HS-5 (cell line): ENCODE measurements at regions not wholly inside any gene's neighbourhood (a gene's known extent, or its start where the extent isn't known, plus 50 kb on each side); places are given as distances from the start of the nearest gene placed in this dataset.
"Not testable (repeated sequence)": the region's sequence is repeated elsewhere in the genome, so short reads cannot be mapped to it uniquely, and the experiment has no call there.

Experiments
- DNase-seq: peaks from one replicate; pipeline ENCODE4 v3.0.0-alpha.2; 2012; ENCODE audit warnings: low read depth

- DNase-seq = no peak
Observed at GRCh38 chr5:155508673-155509072, 495.1 kb downstream of the KIF4B start.

- no peak for DNase-seq
Observed at GRCh38 chr5:155512329-155512728, 498.8 kb downstream of the KIF4B start.

DNA sequence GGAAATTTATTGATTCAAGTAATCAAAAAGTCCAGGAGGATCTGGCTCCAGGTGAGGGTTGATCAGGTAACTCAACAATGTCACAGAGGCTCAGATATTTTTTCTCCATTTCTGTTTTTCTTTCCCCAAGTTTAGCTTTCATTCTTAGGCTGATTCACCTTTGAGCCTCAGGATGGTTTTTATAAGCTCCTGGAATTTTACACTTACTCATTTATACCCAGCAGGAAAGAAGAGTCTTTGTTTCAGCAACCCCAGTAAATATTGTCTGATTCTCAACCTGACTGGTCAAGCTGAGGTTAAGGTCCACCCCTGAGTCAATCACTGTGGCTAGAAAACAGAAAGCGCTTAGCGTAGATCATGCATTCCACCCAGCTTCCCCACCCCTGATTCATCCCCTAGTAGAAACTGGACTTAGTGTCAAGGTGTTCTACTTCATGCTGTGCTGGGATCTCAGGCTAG lies 500.6 kb downstream of the KIF4B start:
- no peak for DNase-seq

GRCh38 chr5:155522540-155522939 lies 509.0 kb downstream of the KIF4B start:
- no peak for DNase-seq

- DNase-seq = no peak
Observed at GRCh38 chr5:155529362-155529761, 515.8 kb downstream of the KIF4B start.

DNA sequence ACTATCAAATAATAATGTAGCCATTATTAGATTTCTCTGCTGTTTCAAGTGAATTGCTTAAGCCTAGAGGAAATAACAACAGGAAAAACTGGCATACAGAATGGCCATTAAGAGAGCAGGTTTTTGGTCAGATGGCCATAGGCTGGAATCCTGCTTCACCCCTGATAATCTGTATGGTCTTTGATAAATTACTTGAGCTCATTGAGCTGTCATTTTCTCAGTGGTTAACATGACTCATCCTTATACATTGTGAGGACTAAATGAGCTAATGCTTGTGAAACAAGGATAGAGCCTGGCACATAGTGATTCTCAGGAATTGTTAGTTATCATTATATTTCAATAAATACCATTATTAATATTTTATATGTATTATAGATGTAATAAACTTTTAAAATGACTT lies 516.5 kb downstream of the KIF4B start:
- no peak for DNase-seq

- no peak for DNase-seq
Observed at GRCh38 chr5:155532621-155533311, 519.2 kb downstream of the KIF4B start.

- DNase-seq = no peak
Observed at GRCh38 chr5:155540000-155540595, 526.5 kb downstream of the KIF4B start.

DNA sequence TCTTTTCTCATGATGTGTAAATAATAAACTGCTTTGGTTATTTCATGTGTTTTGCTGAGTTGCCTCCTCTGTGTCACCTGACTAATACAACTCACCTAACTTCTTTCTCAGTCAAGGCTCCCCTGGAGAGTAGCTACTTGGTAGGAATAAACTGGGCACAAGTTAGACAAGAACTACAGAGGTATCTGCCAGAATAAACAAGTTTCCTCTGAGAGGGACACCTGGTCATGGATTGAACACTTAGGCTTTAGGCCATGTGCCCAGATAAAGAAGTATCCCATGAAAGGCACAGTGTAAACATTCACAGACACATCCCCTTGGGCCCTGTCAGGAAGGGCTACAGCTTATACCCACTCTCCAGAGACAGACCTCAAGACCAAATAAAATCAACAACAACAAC lies 532.5 kb downstream of the KIF4B start:
- no peak for DNase-seq

DNA sequence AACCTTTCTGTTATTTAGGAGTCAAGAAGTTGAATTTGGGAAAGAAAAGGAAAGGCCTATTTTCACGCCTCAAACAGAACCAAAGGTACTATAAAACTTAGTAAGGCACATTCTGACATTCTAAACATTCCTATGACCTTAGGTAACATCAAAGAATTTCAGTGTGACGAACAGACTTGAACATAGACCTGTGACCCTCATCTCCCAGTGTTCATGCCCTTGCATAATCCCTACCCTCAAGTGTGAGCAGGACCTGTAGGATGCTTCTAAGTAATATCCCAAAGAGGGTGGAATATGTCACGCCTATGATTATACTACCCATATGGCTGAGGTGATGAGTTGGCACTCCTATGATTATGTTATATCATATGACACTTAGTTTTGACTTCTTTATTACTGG lies 540.9 kb downstream of the KIF4B start:
- no peak for DNase-seq

DNA sequence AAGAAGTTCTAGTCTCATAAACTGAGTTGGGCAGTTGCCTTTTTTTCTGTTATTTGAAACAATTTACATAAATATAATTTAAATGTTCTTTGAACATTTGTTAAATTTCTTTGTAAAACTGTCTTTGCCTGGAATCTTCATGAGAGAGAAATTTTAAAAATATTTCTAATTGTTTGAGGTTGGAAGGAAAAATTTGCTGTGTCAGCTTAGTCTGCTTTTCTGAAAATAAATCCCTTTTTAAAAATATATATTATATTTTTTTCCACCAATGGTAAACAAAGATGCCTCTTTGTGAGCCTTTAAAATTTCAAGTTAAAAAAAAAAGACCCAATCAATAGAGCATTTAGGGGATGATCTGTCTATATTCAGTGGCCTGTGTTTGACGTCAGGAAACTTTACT lies 542.7 kb downstream of the KIF4B start:
- no peak for DNase-seq

GRCh38 chr5:155556700-155557099 lies 543.1 kb downstream of the KIF4B start:
- DNase-seq = no peak

DNA sequence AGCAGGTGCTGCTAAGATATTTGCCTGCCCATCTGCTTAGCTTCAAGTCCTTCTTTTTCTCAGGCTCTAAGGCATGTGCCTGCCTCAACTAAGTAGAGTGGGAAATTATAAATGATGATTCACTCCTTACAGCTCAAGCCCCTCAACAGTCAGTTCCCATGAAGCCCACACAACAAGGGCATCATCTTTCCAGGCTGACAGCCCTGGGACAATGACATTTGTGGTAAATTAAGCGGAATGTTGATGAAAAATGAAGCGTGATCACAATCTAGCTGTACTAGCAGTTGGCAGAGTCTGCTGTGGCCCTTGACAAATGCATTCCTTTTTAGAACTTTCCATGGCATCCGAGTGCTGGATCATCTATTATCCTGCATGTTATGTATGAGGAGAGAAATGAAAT lies 548.6 kb downstream of the KIF4B start:
- DNase-seq = no peak

DNA sequence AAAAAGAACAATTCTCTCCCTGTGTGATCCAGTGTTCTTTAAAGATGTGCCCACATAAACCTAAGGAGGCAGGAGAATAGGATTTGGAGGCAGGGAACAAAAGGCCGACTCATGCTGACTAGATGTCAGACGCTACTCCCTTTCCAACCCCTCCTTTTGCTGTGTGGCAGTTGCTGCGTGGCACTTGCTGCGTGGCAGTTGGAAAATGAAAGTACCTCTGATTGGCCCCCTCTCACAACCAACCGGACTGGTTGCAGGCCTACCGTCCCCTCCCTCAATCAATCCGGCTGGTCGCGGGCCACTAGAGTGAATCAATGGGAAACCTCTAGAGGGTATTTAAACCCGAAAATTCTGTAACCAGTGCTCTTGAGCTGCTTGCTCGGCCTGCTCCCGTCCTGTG lies 551.0 kb downstream of the KIF4B start:
- DNase-seq = no peak

DNA sequence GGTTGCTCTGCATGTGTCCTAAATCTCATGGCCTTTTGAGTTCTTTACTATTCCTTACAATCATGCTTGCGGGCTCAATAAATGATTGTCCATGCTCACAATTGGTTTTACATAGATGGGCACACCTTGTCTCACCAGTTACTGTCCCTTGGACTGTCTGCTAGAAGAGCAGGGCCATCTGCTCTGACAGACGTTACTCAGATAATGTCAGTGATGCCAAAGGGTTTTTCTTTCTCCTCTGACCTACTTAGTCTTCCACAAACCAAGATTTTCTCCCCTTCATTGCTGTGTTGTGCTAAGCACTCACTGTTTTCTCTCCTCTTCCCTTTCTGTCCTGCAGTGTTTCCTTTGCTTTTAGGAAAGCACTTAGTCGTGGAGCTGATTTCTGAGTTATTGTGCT lies 562.3 kb downstream of the KIF4B start:
- no peak for DNase-seq

DNA sequence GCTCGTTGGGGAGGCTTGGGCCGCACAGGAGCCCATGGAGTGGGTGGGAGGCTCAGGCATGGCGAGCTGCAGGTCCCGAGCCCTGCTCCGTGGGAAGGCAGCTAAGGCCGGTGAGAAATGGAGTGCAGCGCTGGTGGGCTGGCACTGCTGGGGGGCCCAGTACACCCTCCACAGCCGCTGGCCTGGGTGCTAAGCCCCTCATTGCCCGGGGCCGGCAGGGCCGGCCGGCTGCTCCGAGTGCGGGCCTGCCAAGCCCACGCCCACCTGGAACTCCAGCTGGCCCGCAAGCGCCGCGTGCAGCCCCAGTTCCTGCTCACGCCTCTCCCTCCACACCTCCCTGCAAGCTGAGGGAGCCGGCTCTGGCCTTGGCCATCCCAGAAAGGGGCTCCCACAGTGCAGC lies 573.3 kb downstream of the KIF4B start:
- not testable (repeated sequence) for DNase-seq

DNA sequence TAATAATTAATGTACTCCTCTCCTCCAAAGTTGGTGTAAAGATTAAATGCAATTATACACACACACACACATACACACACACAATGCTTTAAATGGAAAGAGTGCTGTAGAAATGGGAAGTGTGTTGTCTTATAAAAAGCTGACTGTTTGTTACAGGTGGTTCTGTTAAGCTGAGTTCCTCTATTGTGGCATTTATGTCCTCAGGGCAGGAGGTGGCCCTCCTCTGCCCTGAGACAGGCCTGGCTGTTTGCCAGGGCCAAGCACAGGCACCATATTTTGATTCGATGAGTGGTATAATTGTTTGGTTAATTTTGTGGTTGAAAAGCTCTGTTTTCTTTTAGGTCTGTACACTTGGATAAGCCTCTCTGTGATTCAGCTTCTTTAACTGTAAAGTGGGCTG lies 573.9 kb downstream of the KIF4B start:
- DNase-seq = no peak

- DNase-seq = no peak
Observed at GRCh38 chr5:155591273-155591672, 577.7 kb downstream of the KIF4B start.

DNA sequence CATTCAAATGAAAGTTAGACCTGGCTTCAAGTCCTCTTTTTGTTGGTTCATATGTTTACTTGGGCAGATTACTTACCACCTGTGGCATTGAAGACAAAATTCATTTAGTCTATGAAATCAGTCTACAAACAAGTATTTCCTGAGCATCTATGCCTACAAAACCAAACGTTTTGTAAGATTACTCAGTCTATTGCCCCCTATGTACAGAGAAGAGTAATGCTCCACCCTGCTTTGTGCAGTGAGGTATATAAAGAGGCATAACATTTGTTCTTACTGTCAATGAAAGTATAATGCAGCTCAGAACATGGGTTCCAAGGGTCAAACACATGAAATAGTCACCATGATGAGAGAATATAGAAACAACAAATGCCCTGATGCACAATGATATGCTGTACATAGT lies 580.7 kb downstream of the KIF4B start:
- no peak for DNase-seq

DNA sequence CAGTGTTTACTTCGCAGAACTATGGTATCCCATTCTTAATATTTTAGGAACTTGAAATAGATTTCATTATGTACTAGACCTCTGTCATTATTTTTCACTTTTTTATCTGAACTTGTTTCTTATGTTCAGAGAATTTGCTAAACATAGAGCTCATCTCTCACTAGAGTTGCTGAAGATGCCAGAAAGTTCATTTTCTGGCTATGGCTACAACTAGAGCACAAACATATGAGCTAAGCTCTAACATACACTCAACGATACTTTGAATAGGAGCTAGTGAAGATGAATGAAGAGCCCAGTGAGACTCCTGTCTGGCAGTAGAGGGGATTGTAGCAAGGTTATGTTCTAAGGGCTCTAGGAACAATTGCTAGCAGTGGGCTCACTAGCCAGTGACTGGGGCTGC lies 582.2 kb downstream of the KIF4B start:
- DNase-seq = no peak

DNA sequence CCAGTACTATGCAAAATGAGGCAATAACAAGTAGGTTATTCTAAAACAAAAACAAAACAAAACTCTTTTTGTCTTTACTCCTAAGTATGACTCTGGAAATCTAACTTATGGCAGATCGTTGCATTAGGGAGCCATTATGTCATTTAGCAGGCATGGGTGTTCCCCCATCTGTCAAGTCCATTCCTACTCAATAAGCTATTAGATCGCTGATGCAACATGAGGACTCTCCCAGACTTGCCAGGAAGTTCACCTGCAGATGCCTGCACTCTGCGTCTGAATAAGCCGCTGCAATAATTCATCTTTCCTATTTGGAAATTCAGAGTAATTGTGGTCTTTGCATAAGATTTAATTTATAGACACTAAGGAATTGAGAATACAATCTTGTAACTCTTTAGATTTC lies 585.0 kb downstream of the KIF4B start:
- no peak for DNase-seq

GRCh38 chr5:155605920-155606319 lies 592.4 kb downstream of the KIF4B start:
- no peak for DNase-seq

DNA sequence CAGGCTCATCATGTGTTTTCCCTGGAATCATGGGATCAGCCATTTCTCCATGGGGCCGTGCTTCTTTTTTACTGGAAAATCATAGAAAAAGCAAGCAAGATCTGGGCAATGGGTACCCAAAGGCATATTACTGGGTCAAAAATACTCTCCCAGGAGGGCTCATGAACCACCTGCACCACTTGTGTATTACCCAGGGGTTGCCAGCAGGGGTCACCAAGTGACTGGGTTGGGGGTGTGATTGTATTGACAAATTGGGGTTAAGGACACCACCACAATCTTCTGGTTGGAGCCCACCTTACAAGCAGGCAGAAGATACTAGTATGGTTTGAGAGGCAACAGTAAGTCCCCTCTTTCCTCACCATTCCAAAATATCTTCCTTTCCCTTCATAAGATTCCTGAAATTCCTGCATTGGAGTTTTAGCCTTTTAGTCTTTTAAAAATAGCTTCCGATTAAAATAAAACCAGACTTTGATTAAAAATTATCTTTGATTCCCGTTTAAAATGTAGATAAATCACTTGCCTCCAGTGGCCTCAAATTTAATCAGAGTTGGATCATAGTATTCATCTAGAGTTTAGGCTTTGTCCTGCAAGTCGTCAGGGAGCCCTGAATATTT lies 603.3 kb downstream of the KIF4B start:
- no peak for DNase-seq

DNA sequence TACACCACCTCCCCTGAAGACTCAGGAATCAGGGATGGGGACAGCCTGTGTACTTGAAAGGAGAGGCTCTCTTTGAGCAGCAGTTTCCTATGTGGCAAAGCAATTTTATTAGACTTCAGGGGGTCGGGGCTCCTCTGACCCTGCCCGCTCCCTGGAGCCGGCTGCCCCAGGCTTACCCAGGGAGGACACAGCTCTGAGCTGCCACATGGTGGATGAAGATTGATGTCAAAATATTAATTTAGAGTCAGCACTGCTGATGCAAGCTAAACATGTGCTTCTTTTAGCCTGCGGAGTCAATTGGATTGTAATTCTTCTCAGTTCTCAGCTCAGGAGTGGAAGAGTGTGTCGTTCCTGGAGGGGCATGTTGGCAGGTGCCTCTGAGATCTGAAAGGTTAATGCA lies 606.1 kb downstream of the KIF4B start:
- DNase-seq = no peak
